Globus pallidus (tissue), 1 donor: ENCODE measurements at regions not wholly inside any gene's neighbourhood (a gene's known extent, or its start where the extent isn't known, plus 50 kb on each side); places are given as distances from the start of the nearest gene placed in this dataset.
"Not testable (repeated sequence)": the region's sequence is repeated elsewhere in the genome, so short reads cannot be mapped to it uniquely, and the experiment has no call there.

Source experiments
- DNase-seq: peaks from one replicate; pipeline ENCODE4 v3.0.0-alpha.2; 2015; ENCODE audit warnings: low spot score

DNA sequence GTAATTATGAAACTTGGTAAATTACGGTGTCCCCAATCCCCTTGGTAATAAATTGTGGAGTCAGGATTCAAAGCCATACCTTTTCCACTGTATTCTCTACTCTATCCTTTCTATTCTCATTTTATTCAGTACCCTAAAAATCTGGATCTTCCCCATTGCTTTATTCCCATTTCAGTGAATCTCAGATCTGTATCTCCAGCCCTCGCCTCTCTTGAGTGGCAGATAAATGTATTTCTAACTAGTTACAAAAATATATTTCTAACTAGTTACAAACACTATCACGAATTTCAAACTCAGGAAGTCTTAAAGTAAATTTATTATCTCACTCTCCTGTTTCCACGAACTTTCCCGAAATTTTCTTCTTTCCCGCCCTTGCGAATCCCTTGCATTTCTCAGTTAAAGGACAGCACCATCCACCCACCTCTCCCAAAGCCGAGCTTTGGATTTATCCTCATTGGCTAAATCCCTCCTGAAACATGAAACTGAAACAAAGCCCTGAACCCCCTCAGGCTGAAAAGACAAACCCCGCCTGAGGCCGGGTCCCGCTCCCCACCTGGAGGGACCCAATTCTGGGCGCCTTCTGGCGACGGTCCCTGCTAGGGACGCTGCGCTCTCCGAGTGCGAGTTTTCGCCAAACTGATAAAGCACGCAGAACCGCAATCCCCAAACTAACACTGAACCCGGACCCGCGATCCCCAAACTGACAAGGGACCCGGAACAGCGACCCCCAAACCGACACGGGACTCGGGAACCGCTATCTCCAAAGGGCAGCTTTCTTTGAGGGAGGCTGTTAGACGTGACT lies 164.3 kb upstream of the PABPC3 start:
- no peak for DNase-seq

DNA sequence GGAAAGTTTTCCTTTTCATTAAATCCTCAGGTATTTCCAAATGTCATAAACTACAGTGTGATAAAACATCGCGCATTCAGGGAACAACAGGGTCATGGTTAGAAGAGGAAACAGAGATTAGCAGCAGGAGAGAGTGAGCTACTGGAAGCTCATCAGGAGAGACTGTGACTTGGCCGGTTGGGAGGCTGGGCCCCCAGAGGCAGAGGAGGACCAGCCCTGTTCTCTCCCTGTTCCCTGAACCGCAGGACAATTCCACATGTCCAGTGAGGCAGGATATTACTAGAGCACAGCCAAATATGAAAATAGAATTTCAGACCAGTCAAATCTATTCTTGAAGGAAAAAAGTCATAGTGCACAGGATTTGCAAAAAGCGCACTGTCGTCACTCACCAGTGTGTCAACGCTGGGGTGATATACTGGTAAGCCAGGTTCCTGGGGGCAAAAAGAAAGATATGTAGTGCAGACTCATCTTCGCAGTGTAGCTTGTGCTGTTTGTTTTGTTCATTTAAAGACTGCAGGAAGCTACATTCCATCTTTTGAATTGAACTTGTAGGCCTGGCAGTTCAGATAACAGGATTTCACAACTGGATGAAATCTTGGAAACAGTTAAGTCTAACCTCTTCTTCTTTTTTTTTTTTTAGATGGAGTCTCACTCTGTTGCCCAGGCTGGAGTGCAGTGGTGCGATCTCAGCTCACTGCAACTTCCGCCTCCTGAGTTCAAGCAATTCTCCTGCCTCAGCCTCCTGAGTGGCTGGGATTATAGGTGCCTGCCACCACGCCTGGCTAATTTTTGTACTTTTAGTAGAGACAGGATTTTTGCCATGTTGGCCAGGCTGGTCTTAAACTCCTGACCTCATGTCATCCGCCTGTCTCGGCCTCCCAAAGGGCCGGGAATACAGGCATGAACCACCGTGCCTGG lies 162.6 kb upstream of the PABPC3 start:
- DNase-seq = not testable (repeated sequence)

DNA sequence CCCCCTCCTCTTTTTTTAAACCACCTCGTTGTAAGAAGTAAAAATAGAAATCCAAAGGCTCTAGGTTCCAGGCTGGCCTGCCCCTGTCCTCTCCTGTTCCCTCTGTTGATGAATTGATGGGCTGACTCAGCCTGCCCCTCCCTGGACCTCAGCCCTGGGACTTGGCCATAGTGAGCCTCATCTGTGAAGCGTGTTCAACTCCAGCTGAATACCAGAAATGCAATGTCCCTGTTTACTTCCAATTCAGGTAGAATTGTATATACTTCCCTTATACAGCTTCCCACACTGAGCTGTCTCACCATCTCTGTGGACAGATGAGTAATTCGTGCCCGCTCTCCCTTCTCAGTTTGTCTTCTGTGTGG lies 161.9 kb upstream of the PABPC3 start:
- not testable (repeated sequence) for DNase-seq

DNA sequence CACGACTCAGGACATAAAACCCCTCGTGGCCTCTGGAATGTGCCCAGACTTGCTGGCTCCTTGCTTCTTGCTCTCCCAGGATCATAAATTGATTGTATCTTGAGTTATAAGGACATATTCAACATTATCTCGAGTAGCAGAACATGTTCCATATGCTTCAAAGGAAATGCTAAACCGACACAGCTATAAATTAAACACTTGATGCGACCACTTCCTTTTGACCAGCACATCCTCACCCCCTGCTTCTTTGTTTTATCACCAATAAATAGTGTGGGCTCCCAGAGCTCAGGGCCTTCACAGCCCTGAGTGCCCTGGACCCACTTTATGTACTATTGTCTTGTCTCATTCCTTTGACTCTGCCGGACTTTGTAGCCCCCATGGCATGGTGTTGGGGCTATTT lies 157.0 kb upstream of the PABPC3 start:
- DNase-seq = no peak

DNA sequence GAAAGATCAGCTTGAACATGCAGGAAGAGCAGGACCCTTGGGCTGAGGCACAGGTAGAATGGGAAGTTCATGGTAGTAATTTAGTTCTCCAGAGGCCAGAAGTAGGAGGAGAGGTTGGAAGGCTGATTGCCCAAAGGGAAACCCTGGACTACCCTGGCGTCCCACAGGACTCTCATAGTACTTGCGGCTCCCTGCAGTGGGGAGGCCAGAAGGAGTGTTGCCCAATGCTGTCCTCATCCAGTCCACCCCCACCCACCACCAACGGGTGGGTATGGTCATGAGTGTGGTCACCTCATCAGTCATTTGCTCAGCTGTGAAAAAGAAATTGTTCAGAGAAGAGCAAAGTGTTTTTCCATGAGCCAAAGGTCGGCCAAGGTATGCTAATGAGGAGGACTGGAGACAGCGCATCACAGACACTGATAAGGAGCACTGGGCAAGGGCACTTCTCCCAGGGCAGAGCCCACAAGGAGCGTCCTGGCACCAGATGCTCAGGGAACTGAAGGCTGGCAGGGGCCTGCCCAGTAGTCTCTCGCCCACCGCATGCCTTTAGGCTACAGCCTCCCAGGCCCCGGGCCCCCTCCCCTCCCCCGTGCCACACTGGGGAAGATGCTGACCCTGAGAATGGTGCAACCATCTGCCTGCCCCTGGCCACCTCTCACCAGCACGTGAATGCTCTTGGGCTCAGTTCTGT lies 154.8 kb upstream of the PABPC3 start:
- not testable (repeated sequence) for DNase-seq

DNA sequence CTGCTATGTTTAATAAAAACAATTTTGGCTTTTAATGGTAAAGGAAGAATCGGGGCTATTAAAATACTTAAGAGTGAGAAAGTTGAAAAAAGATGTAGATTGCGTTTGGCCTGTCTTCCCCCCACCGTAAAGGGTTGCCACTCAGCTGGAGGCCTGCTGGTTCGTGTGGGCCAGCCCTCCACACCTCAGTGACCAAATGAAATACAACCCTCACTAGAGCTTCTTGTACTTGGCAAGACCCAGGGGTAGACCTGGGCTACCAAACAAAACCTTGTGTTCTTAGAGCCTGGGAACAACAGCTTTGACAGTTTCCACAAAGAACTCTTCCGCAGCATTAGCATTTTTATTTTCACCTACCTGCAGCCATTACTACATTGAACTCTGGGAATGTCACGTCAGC lies 152.8 kb upstream of the PABPC3 start:
- DNase-seq = no peak

DNA sequence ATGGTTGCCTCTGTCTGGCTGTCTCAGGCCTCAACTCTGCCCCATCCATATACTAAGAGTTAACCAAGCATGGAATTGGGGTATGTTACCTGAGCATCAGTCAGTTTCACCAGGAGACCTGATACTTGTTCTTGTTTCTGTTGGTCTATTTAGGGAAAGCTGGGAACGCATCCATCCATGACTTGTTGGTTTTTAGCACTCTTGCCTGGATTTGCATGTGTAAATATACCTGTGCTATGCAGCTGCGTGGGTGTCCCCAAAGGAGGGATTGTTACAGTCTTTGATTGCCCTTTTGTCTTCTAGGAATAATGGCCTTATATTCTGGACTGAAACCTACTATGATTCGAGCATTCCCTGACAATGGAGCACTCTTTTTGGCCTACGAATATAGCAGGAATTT lies 151.9 kb upstream of the PABPC3 start:
- DNase-seq = not testable (repeated sequence)

DNA sequence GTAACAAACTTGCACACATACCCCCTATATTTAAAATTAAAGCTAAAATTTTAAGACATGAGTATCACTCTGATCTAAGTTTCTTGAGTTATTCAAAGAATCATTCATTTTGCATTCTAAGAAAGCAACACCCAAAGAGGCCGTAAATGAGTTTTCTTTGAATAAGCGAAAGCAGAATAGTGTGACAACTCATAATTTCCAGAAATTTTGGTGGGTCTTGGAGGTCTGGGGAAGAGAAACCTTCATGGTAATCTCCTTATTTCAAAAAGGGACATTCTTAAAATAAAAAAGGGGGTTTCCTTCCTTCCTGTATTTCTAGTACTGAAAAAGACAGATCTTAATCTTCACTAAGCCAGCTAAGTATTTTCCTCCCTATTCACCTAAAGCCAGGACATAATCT lies 147.0 kb upstream of the PABPC3 start:
- DNase-seq = not testable (repeated sequence)

DNA sequence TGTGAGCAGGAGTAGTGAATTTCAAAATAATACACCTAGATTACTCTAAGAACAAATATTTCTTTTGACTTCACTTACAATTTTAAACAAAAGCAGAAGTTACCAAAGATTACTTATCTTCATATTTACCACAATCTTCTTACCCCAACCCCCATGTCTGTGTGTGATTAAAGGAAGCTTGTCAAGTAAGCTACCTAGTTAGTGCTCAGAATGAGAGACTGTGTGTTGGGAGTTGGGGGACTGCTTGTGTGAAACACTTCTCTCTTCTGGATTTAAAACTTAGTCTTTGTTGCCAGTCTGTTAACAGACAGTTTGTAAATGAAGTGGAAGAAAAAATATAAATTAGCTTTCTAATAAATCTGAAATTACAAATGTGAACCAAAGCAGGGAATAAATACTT lies 145.3 kb upstream of the PABPC3 start:
- not testable (repeated sequence) for DNase-seq

DNA sequence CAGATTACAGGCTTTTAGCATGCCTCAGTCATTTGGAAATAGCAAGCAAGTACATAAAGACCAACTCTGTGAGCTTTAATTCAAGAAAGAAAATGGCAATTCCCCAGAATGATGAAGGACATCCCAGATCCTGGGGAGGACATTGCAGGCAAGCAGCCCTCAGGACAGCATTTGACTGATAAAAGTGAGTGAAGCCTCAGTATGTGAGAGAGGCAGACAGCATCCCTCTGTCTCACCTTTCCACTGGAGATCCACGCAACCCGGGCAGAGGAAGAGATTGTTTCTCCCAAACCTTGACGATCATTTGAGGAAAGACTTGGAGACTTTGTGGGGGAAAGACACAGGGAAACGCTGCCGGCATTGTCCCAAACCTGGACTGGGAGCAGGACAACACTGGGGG lies 128.0 kb upstream of the PABPC3 start:
- DNase-seq = not testable (repeated sequence)

DNA sequence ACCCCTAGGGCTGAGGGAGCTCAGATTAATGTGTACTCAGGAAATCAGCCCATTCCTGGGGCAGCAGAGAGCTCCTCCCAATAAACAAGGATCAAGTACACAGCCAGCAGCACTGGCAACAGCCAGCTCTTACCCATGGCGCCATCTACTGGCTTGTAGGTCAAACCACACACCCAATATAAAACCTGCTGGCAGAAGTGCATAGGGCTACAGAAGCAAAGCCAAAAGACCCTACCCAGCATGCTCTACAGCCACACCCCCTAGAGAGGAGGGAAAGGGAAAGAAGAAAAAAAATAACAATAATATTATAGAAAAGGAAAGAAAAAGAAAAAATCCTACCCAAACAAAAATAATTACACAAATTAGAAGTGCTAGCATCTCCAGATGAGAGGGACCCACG lies 127.5 kb upstream of the PABPC3 start:
- not testable (repeated sequence) for DNase-seq

DNA sequence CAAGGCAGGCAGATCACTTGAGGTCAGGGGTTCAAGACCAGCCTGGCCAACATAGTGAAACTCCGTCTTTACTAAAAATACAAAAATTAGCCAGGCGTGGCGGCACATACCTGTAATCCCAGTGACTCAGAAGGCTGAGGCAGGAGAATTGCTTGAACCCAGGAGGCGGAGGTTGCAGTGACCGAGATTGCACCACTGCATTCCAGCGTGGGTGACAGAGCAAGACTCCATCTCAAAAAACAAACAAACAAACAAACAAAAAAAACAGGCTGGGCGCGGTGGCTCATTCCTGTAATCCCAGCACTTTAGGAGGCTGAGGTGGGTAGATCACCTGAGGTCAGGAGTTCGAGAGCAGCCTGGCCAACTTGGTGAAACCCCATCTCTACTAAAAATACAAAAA lies 122.8 kb upstream of the PABPC3 start:
- not testable (repeated sequence) for DNase-seq

DNA sequence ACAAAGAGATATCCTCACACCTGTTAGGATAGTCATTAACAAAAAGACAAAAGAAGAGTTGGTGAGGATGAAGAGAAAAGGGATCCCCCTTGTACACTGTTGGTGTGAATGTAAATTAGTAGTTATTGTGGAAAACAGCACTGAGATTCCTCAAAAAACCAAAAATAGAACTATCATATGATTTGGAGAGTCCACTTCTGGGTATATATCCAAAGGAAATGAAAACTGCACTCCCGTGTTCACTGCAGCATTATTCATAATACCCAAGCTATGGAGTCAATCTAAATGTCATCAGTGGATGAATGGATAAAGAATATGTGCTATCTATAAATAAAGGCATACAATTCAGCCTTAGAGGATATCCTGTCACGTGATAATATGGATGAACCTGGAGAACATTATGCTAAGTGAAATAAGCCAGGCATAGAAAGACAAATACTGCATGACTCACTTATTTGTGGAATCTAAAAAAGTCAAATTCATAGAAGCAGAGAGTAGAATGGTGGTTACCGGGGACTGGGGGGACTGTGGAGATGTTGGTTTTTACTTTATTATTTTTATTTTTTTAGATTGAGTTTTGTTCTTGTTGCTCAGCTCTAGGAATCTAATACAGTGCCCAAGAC lies 114.6 kb upstream of the PABPC3 start:
- DNase-seq = not testable (repeated sequence)

DNA sequence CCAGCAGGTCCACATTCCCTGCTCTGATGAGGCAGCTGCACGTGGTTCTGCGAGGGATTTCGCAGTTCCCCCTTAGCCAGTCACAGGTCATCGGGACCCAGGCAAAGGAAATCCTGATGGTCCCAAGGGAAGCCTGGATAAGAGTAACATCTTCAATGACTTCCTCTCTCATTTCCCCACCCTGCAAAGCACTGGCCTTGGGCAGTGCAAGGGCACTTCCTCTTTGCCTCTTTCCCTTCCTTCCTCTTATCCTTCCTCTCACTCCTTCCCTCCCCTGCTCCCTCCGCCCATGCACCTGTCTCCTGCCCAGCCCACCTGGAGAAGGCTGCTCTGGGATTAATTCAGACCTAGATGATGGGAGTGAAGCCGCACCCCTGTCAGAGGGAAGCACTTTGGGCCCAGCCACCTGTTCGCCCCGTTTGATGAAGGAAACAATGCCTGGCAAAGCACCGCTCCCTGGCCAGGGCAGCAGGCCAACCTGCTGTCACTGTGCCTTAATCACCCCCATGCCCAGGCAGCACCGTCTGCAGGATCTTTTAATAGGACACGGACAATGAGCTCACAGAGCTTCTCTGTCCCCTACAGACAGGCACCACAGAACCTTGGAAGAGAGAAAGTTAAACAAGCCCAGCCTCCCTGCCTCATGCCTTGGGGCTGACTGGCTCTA lies 113.5 kb upstream of the PABPC3 start:
- no peak for DNase-seq

DNA sequence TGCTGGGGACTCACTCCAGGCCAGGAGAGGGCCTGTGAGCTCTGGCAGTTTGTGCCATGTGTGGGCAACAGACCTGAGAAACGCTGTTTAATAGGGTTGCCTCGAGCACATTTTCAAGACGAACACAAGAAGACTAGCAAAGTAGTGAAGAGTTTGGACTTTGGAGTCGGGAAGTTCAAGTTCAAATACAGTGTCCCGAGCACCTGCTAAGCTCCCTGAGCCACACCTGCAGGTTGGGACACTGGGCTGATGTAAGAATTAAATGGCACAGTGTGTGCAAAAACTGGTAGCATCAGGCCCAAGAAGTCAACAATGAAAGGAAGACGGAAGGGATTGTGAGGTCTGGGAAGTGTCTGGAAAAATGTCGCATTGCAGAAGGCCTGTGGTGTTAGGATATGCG lies 112.8 kb upstream of the PABPC3 start:
- DNase-seq = no peak

DNA sequence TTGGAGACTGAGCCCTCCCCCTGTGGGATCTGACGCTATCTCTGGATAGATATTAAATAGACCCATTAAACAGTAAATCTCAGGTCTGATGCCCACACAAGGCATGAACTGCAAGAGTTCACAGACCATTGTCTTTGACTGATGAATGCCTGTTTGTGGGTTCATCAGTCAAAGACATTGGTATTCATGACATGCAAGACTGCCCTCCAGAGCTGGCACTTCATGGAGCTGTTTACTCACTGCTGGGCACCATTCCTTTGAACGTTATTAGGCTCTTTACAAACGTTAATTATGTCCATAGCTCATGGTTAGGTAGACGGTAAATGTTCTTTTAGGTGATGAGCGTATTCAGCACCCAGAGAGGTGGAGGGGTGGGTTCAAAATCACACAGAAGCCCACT lies 111.8 kb upstream of the PABPC3 start:
- peak; percentile 60 for DNase-seq

DNA sequence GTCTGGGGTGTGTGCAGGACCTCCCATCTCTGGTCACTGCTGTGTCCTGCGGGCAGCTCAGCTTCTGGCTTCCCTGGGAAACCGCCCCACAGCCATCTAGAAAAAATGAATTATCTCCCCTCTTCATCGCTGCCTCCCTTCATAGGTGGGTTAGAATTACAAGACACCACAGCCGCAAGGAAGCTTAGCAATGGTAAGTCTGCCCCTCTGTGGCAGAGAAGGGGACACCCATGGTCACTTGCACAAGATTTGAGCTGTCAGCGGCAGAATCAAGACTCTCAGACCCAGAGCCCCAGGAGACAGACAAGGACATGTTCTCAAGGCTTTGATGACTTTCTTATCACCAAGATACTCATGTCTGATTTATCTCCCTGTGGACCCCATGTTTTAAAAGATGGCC lies 110.8 kb upstream of the PABPC3 start:
- no peak for DNase-seq

DNA sequence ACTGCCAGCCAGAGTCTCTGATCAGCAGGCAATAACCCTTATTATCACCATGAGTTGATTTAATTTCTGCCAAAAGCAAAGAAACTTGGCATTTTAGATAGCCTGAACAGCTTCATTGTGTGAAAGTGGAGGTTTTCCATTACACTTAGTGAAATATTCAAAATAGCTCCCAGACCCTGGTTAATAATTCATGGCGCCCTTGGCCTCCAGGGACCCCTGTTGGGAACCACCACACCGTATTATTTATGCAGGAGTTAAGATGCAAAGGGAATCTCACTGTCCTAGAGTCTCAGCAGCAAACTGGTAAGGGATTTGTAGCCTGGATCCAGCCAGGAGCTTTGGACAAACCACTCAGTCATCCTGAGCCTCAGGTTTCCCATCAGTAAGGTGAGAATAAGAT lies 110.0 kb upstream of the PABPC3 start:
- no peak for DNase-seq

DNA sequence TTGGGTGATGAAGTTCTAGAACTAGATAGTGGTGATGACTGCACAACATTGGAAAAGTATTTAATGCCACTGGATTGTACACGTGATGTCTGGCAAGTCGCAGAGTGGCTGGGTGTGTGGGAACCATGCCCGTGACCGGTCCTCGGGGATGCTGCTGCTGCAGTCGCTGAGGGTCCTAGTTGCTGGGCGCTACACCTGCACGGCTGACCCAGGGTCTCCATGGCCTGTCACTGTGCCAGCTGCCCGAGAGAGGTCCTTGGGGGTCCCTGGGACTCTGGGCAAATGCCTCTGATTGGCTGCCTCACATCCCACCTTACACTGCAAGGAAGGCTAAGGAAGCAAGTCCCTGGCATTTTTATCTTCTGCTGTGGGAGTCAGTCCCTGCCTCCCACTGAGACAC lies 109.1 kb upstream of the PABPC3 start:
- DNase-seq = no peak

DNA sequence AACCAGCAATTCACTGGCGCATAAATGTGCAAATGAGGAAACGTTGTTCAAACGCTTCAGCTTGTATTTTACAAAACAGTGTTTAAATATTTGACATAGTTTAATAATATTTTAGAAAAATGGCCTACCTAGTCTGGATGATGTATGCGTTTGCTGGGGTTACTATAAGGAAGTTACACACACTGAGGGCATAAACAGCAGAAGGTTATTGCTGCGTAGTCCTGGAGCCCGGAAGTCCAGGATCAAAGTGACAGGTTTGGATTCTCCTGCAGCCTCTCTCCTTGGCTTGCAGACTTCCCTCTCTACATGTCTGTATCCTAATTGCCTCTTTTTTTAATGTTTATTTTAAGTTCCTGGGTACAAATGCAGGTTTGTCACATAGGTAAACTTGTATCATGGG lies 106.0 kb upstream of the PABPC3 start:
- DNase-seq = not testable (repeated sequence)

DNA sequence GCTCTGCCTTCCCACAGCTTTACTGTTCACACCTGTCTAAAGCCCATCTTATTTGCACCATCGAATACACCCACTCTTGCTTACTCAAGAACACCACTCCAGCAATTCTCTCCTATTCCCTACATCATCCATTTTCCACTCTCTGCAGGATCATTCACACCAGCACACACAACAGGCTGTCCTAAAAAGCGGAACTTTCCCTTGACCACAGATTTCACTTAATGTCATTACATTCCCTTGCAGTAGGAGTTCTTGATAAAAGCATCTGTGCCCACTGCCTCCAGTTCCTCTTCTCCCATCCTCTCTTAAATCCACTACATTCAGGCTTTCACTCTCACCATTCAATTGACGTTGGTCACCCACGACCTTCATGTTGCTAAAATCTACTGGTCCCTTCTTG lies 103.0 kb upstream of the PABPC3 start:
- DNase-seq = not testable (repeated sequence)
